ENCODE measurements at regions not wholly inside any gene's neighbourhood (a gene's known extent, or its start where the extent isn't known, plus 50 kb on each side); places are given as distances from the start of the nearest gene placed in this dataset.

- TF ChIP-seq ESRRA (IDR thresholded peaks at IDR 0.05; ENCODE audit: low read length), result no peak
- TF ChIP-seq MTA3 (IDR thresholded peaks at IDR 0.05; ENCODE audit: borderline replicate concordance, low read length), result no peak
- TF ChIP-seq CTCF (IDR thresholded peaks at IDR 0.05 in 2 of 3, conservative IDR thresholded peaks at IDR 0.05 in 1 of 3; ENCODE audit: control insufficient read depth in 2 of 3, extremely low read depth in 1 of 3, insufficient read depth in 1 of 3, low read depth in 3 of 3, low read length in 3 of 3), result no peak
Measured at GRCh38 chr15:47402829-47403228, 314.5 kb upstream of the SEMA6D start.

Measured in GM12878 (cell line).